Spleen (tissue), 11 donors: ENCODE measurements at regions not wholly inside any gene's neighbourhood (a gene's known extent, or its start where the extent isn't known, plus 50 kb on each side); places are given as distances from the start of the nearest gene placed in this dataset.

Source experiments
- DNase-seq: peaks from one replicate; pipeline ENCODE4 v3.0.0-alpha.2; 2020
- H3K27ac ChIP-seq, 8 donors: fragments of 200-600 bp; sonication (generic) in 7 of 8; 1 replicate in 4 of 8; 2 replicates in 4 of 8; pipeline versions ENCODE4 v1.5.0 to v1.8.0; 2016 to 2021; ENCODE audit warnings: inconsistent platforms in 4 of 8, mild to moderate bottlenecking in 4 of 8, moderate library complexity in 1 of 8
- H3K27me3 ChIP-seq, 7 donors: fragments of 200-600 bp; sonication (generic) in 6 of 7; replicated peaks in 1 of 7; 1 replicate in 4 of 7; 2 replicates in 3 of 7; pipeline versions ENCODE4 v1.5.0 to v1.8.0; 2016 to 2021; ENCODE audit warnings: inconsistent platforms in 3 of 7, mild to moderate bottlenecking in 1 of 7
- H3K36me3 ChIP-seq, 6 donors: fragments of 200-600 bp; sonication (generic) in 5 of 6; 1 replicate in 4 of 6; 2 replicates in 2 of 6; pipeline versions ENCODE4 v1.5.0 to v1.8.0; 2016 to 2021; ENCODE audit warnings: inconsistent platforms in 2 of 6
- H3K4me1 ChIP-seq, 6 donors: fragments of 200-600 bp; sonication (generic) in 5 of 6; 1 replicate in 3 of 6; 2 replicates in 3 of 6; pipeline versions ENCODE4 v1.5.0 to v1.8.0; 2016 to 2021; ENCODE audit warnings: inconsistent platforms in 3 of 6
- H3K4me3 ChIP-seq, 8 donors: fragments of 200-600 bp; sonication (generic) in 7 of 8; 1 replicate in 4 of 8; 2 replicates in 4 of 8; pipeline versions ENCODE4 v1.5.0 to v1.8.0; 2016 to 2021; ENCODE audit warnings: inconsistent platforms in 4 of 8, mild to moderate bottlenecking in 4 of 8, moderate library complexity in 2 of 8
- H3K9me3 ChIP-seq, 8 donors: fragments of 200-600 bp; sonication (generic) in 7 of 8; 1 replicate in 4 of 8; 2 replicates in 4 of 8; pipeline versions ENCODE4 v1.5.0 to v1.8.0; 2016 to 2021; ENCODE audit warnings: inconsistent platforms in 4 of 8
- POLR2A ChIP-seq, 3 donors: fragments of 450-650 bp; IDR thresholded peaks; one replicate each; pipeline ENCODE4 v1.5.1; 2017; ENCODE audit warnings: antibody characterized with exemption in 3 of 3, mild to moderate bottlenecking in 1 of 3
- POLR2AphosphoS5 ChIP-seq, 3 donors: sonication (generic); formaldehyde crosslinking; IDR thresholded peaks; one replicate each; pipeline ENCODE4 v1.5.1; 2017; ENCODE audit warnings: antibody characterized with exemption in 3 of 3
- WGBS, 5 donors: extraction: QIAGEN DNeasy Blood & Tissue Kit in 3 of 5; methylation state at CpG; one replicate each; pipeline versions ENCODE4 v1.1.5 to v1.1.7; 2013 to 2018; 5-methylcytosine and 5-hydroxymethylcytosine counted together
- intact Hi-C: fragments of 100-400 bp; cut with DNase I; formaldehyde crosslinking; loops from one replicate; pipeline ENCODE4 v1.15.0; 2023; ENCODE audit warnings: low total_unique reads
- TF ChIP-seq, protein P1 (sequence below), 11 experiments: fragments of 200-600 bp in 7 of 11; fragments of 450-650 bp in 4 of 11; sonication (generic) in 4 of 11; IDR thresholded peaks in 8 of 11; conservative IDR thresholded peaks in 3 of 11; 1 replicate in 7 of 11; 2 replicates in 4 of 11; pipeline versions ENCODE4 v1.4.0 to v1.8.0; 2016 to 2021; ENCODE audit warnings: antibody characterized with exemption in 11 of 11, inconsistent platforms in 4 of 11, mild to moderate bottlenecking in 1 of 11
- donor health status: healthy with polysubstance abuse.
- donor health status: DM: no; HTN: no; CAD: no; lungs with moderate emphysema.
- donor health status: DM: no; HTN: no; CAD: no.
- donor health status: Bipolar disorder and iron deficiency.
- donor health status: healthy.
- donor health status: DM: no; HTN: no; CAD: no.
- donor health status: DM: yes; HTN: yes; CAD: no.

DNA sequence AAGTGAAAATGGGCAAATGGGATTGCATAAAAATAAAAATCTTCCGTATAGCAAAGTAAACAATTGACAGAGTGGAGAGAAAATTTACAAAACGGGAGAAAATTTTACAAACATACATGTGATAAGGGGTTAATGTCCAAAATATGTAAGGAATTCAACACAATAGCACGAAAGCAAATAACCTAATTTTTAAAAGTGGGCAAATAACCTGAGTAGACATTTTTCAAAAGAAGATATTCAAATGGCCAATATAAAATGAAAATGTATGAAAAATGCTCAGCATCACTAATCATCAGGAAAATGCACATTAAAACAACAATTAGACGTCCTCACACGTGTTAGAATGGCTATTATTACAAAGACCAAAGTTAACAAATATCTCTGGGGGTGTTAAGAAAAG, 441.5 kb downstream of the HTR1B start:
- TF ChIP-seq, protein P1, sequence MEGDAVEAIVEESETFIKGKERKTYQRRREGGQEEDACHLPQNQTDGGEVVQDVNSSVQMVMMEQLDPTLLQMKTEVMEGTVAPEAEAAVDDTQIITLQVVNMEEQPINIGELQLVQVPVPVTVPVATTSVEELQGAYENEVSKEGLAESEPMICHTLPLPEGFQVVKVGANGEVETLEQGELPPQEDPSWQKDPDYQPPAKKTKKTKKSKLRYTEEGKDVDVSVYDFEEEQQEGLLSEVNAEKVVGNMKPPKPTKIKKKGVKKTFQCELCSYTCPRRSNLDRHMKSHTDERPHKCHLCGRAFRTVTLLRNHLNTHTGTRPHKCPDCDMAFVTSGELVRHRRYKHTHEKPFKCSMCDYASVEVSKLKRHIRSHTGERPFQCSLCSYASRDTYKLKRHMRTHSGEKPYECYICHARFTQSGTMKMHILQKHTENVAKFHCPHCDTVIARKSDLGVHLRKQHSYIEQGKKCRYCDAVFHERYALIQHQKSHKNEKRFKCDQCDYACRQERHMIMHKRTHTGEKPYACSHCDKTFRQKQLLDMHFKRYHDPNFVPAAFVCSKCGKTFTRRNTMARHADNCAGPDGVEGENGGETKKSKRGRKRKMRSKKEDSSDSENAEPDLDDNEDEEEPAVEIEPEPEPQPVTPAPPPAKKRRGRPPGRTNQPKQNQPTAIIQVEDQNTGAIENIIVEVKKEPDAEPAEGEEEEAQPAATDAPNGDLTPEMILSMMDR (IDR thresholded peaks at IDR 0.05 in 8 of 11, conservative IDR thresholded peaks at IDR 0.05 in 3 of 11): no peak
- TF ChIP-seq POLR2A (IDR thresholded peaks at IDR 0.05): no peak
- no peak for TF ChIP-seq POLR2AphosphoS5 (IDR thresholded peaks at IDR 0.05)
- WGBS, 5 donors: 56 to 67% (median 60%) methylated on average over 5 of the region's 5 CpGs
- DNase-seq: no peak
- H3K27me3 ChIP-seq: no peaks in the 10 kb centered on the region
- no peak overlapping the region for H3K27ac ChIP-seq
- H3K4me1 ChIP-seq: no peaks in the 10 kb centered on the region
- intact Hi-C loops: no loop called here
- H3K9me3 ChIP-seq: no peaks in the 10 kb centered on the region
- H3K4me3 ChIP-seq: no peak overlapping the region
- no peaks in the 10 kb centered on the region for H3K36me3 ChIP-seq

DNA sequence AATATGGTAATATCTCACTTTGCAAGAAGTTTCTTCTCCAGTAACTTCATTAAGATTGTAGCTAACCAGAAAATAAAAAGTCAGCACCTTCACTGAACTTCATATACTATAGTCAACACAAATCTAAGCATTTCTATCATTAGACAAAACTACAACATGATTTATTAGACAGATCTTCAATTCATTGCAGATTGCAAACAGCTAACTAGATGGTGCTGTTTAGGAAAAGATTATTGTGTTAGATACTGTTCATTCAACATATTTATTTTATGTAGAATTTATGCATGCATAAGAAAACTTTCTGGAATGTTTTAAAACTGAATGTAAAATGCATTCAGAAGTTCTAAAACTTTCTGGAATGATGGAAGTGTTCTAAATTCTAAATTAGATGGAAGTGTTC, 442.1 kb downstream of the HTR1B start:
- no peak for TF ChIP-seq POLR2AphosphoS5 (IDR thresholded peaks at IDR 0.05)
- intact Hi-C loops: no loop called here
- no peak for DNase-seq
- Histone ChIP-seq H3K27me3 (no peaks in the 10 kb centered on the region), H3K27ac (no peak overlapping the region), H3K9me3 (no peaks in the 10 kb centered on the region), H3K4me3 (no peak overlapping the region), H3K36me3 (no peaks in the 10 kb centered on the region), H3K4me1 (no peaks in the 10 kb centered on the region)

DNA sequence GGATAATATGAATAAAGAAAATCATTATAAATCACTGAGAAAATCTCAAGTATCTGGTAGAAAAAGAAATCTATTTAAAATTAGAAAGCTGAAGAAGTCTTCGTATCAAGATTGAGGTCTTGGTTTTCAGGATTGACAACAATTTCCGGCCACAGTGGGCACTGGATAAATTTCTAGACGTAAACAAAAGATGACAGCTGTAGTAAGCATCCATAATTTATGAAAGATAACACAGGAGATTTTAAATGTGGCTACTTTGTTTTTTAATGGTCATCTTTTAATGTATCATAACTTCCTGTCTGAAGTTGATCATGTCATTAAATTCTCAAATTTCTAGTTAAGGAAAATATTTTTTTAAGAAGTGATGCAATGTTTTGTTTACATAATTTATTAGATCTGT, 444.2 kb downstream of the HTR1B start:
- intact Hi-C loops: no loop called here
- H3K4me3 ChIP-seq: no peak overlapping the region
- DNase-seq: no peak
- H3K27ac ChIP-seq: no peak overlapping the region
- H3K27me3 ChIP-seq: no peaks in the 10 kb centered on the region
- H3K36me3 ChIP-seq: no peaks in the 10 kb centered on the region
- TF ChIP-seq, protein P1 (IDR thresholded peaks at IDR 0.05 in 8 of 11, conservative IDR thresholded peaks at IDR 0.05 in 3 of 11): no peak
- TF ChIP-seq POLR2A (IDR thresholded peaks at IDR 0.05) (no peak), POLR2AphosphoS5 (IDR thresholded peaks at IDR 0.05) (no peak)
- no peaks in the 10 kb centered on the region for H3K9me3 ChIP-seq
- 73 to 80% (median 78%) methylated on average over 3 of the region's 3 CpGs for WGBS, 5 donors
- H3K4me1 ChIP-seq: no peaks in the 10 kb centered on the region

DNA sequence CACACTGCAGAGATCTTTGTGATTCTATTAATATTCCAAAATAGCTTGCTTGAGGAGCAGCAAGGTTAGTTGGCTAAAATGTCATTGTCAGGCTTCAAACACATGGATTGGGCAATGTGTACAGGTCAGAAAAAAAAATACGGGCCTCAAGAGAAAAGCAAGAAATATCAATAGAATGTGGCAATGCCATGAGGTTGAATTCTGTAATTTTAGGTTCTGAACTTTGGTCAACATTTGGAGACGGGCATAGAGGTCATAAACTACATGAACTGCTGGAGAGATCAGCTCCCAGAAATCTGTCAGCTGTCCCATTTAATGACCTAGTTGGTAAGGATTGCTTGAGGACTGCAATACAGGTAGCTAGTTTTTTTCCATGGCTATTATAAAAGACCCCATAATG, 445.8 kb downstream of the HTR1B start:
- Histone ChIP-seq H3K4me3 (no peak overlapping the region), H3K9me3 (peaks cover 0 to 5% (median 0%) of the 10 kb centered on the region in 8 donors), H3K36me3 (no peaks in the 10 kb centered on the region), H3K27me3 (no peaks in the 10 kb centered on the region), H3K27ac (no peak overlapping the region), H3K4me1 (no peaks in the 10 kb centered on the region)
- intact Hi-C loops: no loop called here
- TF ChIP-seq POLR2AphosphoS5 (IDR thresholded peaks at IDR 0.05): no peak
- TF ChIP-seq, protein P1 (IDR thresholded peaks at IDR 0.05 in 8 of 11, conservative IDR thresholded peaks at IDR 0.05 in 3 of 11): no peak
- TF ChIP-seq POLR2A (IDR thresholded peaks at IDR 0.05): no peak
- DNase-seq: no peak
- WGBS, 5 donors: 73 to 85% (median 79%) methylated on average over 2 of the region's 2 CpGs

DNA sequence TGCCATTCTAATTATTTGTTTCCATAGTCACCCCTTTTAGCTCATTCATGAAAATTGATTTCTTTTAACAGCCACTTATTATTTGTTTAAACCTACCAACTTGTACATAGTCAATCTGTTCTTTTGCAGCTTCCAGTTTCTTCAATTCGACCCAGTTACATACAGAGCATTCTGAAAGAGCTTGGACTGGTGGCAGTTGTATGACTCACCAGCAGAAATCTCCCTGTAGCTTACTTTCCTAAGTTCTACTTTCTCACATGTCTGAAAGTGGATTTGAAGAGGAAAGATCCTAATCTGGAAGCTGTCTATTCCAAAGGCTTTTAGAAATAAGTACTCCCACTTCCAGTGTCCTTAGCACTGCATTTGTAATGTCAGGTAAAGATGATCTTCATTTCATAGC, 447.9 kb downstream of the HTR1B start:
- Histone ChIP-seq H3K9me3 (peaks cover 0 to 17% (median 14%) of the 10 kb centered on the region in 8 donors), H3K27me3 (no peaks in the 10 kb centered on the region), H3K4me3 (no peak overlapping the region), H3K36me3 (no peaks in the 10 kb centered on the region), H3K4me1 (no peaks in the 10 kb centered on the region), H3K27ac (no peak overlapping the region)
- 34 to 52% (median 50%) methylated on average over 1 of the region's 1 CpG for WGBS, 5 donors
- no peak for DNase-seq
- TF ChIP-seq POLR2A (IDR thresholded peaks at IDR 0.05): no peak
- no peak for TF ChIP-seq POLR2AphosphoS5 (IDR thresholded peaks at IDR 0.05)
- TF ChIP-seq, protein P1 (IDR thresholded peaks at IDR 0.05 in 8 of 11, conservative IDR thresholded peaks at IDR 0.05 in 3 of 11): no peak
- intact Hi-C loops: no loop called here
